Neural progenitor cell (in vitro differentiated cells): ENCODE measurements at regions not wholly inside any gene's neighbourhood (a gene's known extent, or its start where the extent isn't known, plus 50 kb on each side); places are given as distances from the start of the nearest gene placed in this dataset.

Experiments
- DNase-seq: peaks from one replicate; pipeline ENCODE4 v3.0.0-alpha.2; 2016; ENCODE audit warnings: low spot score
- H2AFZ ChIP-seq: fragments of 200-600 bp; sonication (generic); replicated peaks from 2 replicates; pipeline ENCODE4 v1.6.1; 2016; ENCODE audit warnings: antibody characterized with exemption
- H3F3A ChIP-seq: fragments of 200-600 bp; sonication (generic); 2 replicates; pipeline ENCODE4 v1.6.1; 2016; ENCODE audit warnings: antibody characterized with exemption, low read depth
- H3K27ac ChIP-seq: fragments of 200-600 bp; sonication (generic); 2 replicates; pipeline ENCODE4 v1.5.1; 2016; ENCODE audit warnings: mild to moderate bottlenecking
- H3K27me3 ChIP-seq: fragments of 200-600 bp; sonication (generic); 2 replicates; pipeline ENCODE4 v1.6.1; 2016; ENCODE audit warnings: mild to moderate bottlenecking, moderate library complexity
- H3K36me3 ChIP-seq: fragments of 200-600 bp; sonication (generic); 2 replicates; pipeline ENCODE4 v1.5.1; 2016
- H3K4me1 ChIP-seq: fragments of 200-600 bp; sonication (generic); 2 replicates; pipeline ENCODE4 v1.6.1; 2016; ENCODE audit warnings: mixed run types
- H3K4me2 ChIP-seq: fragments of 200-600 bp; sonication (generic); 2 replicates; pipeline ENCODE4 v1.6.1; 2016
- H3K4me3 ChIP-seq: fragments of 200-600 bp; sonication (generic); 2 replicates; pipeline ENCODE4 v1.5.1; 2016
- H3K79me2 ChIP-seq: fragments of 200-600 bp; sonication (generic); 2 replicates; pipeline ENCODE4 v1.6.1; 2016; ENCODE audit warnings: low read depth
- H3K9ac ChIP-seq: fragments of 200-600 bp; sonication (generic); 2 replicates; pipeline ENCODE4 v1.6.1; 2016
- H3K9me3 ChIP-seq: fragments of 200-600 bp; sonication (generic); 2 replicates; pipeline ENCODE4 v1.5.1; 2016; ENCODE audit warnings: low read depth
- H4K20me1 ChIP-seq: fragments of 200-600 bp; sonication (generic); 2 replicates; pipeline ENCODE4 v1.6.1; 2016; ENCODE audit warnings: low read depth
- H3K27ac Mint-ChIP-seq: 3 replicates; pipeline ENCODE4 v1.8.0; 2021; ENCODE audit warnings: mixed read lengths
- H3K27me3 Mint-ChIP-seq: 2 replicates; pipeline ENCODE4 v1.8.0; 2022; ENCODE audit warnings: low read depth, mild to moderate bottlenecking, inconsistent platforms, moderate library complexity, mixed read lengths; ENCODE audit not compliant: insufficient read depth
- H3K36me3 Mint-ChIP-seq: 3 replicates; pipeline ENCODE4 v1.8.0; 2021; ENCODE audit warnings: mixed read lengths
- H3K4me1 Mint-ChIP-seq: 3 replicates; pipeline ENCODE4 v1.8.0; 2021; ENCODE audit warnings: mixed read lengths
- H3K4me3 Mint-ChIP-seq: 3 replicates; pipeline ENCODE4 v1.8.0; 2021; ENCODE audit warnings: mild to moderate bottlenecking, moderate library complexity, mixed read lengths
- H3K9me3 Mint-ChIP-seq: 3 replicates; pipeline ENCODE4 v1.8.0; 2020; ENCODE audit warnings: mixed read lengths
- EZH2 ChIP-seq: fragments of 200-600 bp; sonication (generic); IDR thresholded peaks from 2 replicates; pipeline ENCODE4 v1.6.1; 2017; ENCODE audit warnings: antibody characterized with exemption, mild to moderate bottlenecking, moderate library complexity
- EZH2phosphoT487 ChIP-seq: fragments of 200-600 bp; sonication (generic); IDR thresholded peaks from 2 replicates; pipeline ENCODE4 v1.6.1; 2017; ENCODE audit warnings: antibody characterized with exemption
- TF ChIP-seq, protein P1 (sequence below): fragments of 200-600 bp; sonication (generic); IDR thresholded peaks from 2 replicates; pipeline ENCODE4 v1.5.1; 2017; ENCODE audit warnings: antibody characterized with exemption, mild to moderate bottlenecking

DNA sequence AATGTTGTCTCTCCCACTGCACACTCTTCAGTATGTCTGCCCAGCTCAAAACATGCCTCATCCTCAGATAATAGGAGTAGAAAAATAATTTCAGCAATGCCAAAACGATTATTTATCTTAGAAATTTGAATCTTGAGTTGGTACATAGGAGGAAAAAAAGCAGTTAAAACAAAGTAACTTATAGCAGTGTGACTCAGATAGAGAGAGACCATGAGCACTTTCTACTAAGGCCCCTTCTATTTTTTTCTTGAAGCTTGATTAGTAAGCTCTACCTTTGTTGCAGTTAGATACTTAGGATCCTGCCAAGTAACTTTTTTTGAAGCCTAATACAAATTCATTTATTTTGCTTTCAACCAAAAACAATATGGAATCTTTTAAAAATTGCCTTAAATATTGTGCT is 212.3 kb downstream of the MAD2L1 start:
- Mint-ChIP-seq H3K4me1 (peaks cover 3% of the 10 kb centered on the region), H3K4me3 (no peak overlapping the region), H3K36me3 (no peaks in the 10 kb centered on the region), H3K9me3 (no peaks in the 10 kb centered on the region), H3K27ac (no peak overlapping the region), H3K27me3 (no peaks in the 10 kb centered on the region)
- Histone ChIP-seq H3F3A (no peaks in the 10 kb centered on the region), H3K4me3 (no peak overlapping the region), H2AFZ (no peak overlapping the region), H4K20me1 (no peaks in the 10 kb centered on the region), H3K27ac (no peak overlapping the region), H3K4me1 (peaks cover 9% of the 10 kb centered on the region), H3K9me3 (no peaks in the 10 kb centered on the region), H3K9ac (no peak overlapping the region), H3K36me3 (no peaks in the 10 kb centered on the region), H3K4me2 (no peak overlapping the region), H3K27me3 (no peaks in the 10 kb centered on the region), H3K79me2 (no peaks in the 10 kb centered on the region)
- no peak for TF ChIP-seq EZH2
- no peak for DNase-seq

DNA sequence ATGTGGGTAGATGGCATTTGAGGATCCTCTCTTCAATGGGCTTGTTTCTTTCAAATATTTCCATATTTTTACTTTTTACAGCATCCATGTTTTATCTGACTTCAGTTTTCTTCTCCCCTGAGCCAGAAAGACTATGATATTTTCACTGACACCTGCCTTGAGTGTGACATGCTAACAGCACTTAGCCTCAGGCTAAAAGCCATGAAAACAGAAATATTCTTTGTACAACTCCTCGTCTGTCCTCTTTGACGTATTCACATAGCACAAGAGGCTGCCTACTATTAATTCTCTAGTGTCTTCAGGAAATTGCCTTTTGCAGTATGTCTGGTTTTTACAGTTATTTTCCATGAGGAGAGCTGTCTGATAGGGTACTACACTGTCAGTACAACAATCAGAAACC is 215.0 kb downstream of the MAD2L1 start:
- no peak for DNase-seq
- H3K9me3 ChIP-seq, result no peaks in the 10 kb centered on the region
- H3K36me3 ChIP-seq, result no peaks in the 10 kb centered on the region
- Mint-ChIP-seq H3K4me1 (no peaks in the 10 kb centered on the region), H3K4me3 (no peak overlapping the region), H3K36me3 (no peaks in the 10 kb centered on the region), H3K9me3 (peaks cover 3% of the 10 kb centered on the region), H3K27ac (no peak overlapping the region), H3K27me3 (no peaks in the 10 kb centered on the region)
- no peak overlapping the region for H3K9ac ChIP-seq
- no peaks in the 10 kb centered on the region for H3K79me2 ChIP-seq
- H3K4me3 ChIP-seq, result no peak overlapping the region
- no peaks in the 10 kb centered on the region for H3F3A ChIP-seq
- no peak overlapping the region for H3K27ac ChIP-seq
- H3K4me1 ChIP-seq, result no peaks in the 10 kb centered on the region
- TF ChIP-seq, protein P1, sequence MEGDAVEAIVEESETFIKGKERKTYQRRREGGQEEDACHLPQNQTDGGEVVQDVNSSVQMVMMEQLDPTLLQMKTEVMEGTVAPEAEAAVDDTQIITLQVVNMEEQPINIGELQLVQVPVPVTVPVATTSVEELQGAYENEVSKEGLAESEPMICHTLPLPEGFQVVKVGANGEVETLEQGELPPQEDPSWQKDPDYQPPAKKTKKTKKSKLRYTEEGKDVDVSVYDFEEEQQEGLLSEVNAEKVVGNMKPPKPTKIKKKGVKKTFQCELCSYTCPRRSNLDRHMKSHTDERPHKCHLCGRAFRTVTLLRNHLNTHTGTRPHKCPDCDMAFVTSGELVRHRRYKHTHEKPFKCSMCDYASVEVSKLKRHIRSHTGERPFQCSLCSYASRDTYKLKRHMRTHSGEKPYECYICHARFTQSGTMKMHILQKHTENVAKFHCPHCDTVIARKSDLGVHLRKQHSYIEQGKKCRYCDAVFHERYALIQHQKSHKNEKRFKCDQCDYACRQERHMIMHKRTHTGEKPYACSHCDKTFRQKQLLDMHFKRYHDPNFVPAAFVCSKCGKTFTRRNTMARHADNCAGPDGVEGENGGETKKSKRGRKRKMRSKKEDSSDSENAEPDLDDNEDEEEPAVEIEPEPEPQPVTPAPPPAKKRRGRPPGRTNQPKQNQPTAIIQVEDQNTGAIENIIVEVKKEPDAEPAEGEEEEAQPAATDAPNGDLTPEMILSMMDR, result no peak
- TF ChIP-seq EZH2phosphoT487 (no peak), EZH2 (no peak)
- H2AFZ ChIP-seq, result no peak overlapping the region
- no peak overlapping the region for H3K4me2 ChIP-seq
- H3K27me3 ChIP-seq, result no peaks in the 10 kb centered on the region
- no peaks in the 10 kb centered on the region for H4K20me1 ChIP-seq

DNA sequence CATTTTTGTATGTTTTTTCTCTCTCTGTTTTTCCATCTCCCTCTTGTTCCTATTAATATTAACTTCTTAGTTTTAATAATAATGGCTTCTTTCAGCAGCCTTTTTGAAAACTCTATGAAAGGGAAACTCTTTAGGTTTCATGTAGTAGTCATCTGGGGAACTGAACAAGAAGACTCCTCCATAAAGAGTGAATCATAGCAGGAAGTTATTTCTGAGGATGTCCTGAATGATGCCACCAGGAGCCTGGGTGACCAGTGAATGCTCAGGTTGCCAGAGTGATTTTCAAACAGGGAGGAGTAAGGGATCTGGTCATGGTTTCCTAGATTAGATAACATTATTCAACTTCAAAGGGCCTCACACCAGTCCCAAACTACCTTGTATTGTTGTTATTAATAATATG is 212.8 kb upstream of the PDE5A start:
- no peak for DNase-seq
- Histone ChIP-seq H3K79me2 (no peaks in the 10 kb centered on the region), H3K4me3 (no peak overlapping the region), H3K4me2 (no peak overlapping the region), H3F3A (no peaks in the 10 kb centered on the region), H3K27me3 (no peaks in the 10 kb centered on the region), H3K9ac (no peak overlapping the region), H3K9me3 (no peaks in the 10 kb centered on the region), H3K4me1 (no peaks in the 10 kb centered on the region), H3K36me3 (no peaks in the 10 kb centered on the region), H3K27ac (no peak overlapping the region), H4K20me1 (no peaks in the 10 kb centered on the region), H2AFZ (no peak overlapping the region)
- Mint-ChIP-seq H3K4me1 (no peaks in the 10 kb centered on the region), H3K36me3 (no peaks in the 10 kb centered on the region), H3K4me3 (no peak overlapping the region), H3K27me3 (no peaks in the 10 kb centered on the region), H3K9me3 (no peaks in the 10 kb centered on the region), H3K27ac (no peak overlapping the region)
- TF ChIP-seq EZH2phosphoT487 (no peak), EZH2 (no peak)
- TF ChIP-seq, protein P1, result no peak

DNA sequence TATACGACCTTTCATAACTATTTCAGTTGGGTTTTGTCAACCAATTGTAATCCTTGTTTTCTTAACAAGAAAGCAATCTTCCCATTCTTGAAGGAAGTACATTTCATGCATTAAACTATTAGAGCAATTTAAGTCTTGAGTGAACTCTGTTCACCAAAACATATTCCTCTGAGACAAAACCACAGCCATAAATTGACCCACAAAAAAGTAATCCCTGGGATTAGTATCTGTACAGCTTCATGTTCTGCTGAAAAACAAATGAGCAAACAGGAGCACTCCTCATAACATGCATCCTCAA is 207.0 kb upstream of the PDE5A start:
- H3K27ac Mint-ChIP-seq, result no peak overlapping the region
- H3K9me3 Mint-ChIP-seq, result peaks cover 2% of the 10 kb centered on the region
- H4K20me1 ChIP-seq, result no peaks in the 10 kb centered on the region

More for the DNA sequence above, 207.0 kb upstream of the PDE5A start:
- Mint-ChIP-seq H3K4me3 (no peak overlapping the region), H3K27me3 (no peaks in the 10 kb centered on the region), H3K4me1 (no peaks in the 10 kb centered on the region), H3K36me3 (no peaks in the 10 kb centered on the region)
- Histone ChIP-seq H3K27me3 (no peaks in the 10 kb centered on the region), H3K9ac (no peak overlapping the region), H3K4me1 (no peaks in the 10 kb centered on the region), H3K27ac (no peak overlapping the region), H3K9me3 (no peaks in the 10 kb centered on the region), H3K79me2 (no peaks in the 10 kb centered on the region), H3K4me2 (no peak overlapping the region), H2AFZ (no peak overlapping the region), H3F3A (no peaks in the 10 kb centered on the region), H3K4me3 (no peak overlapping the region), H3K36me3 (no peaks in the 10 kb centered on the region)
- TF ChIP-seq EZH2 (no peak), EZH2phosphoT487 (no peak)
- TF ChIP-seq, protein P1, result no peak
- DNase-seq, result no peak
